ENCODE measurements at regions not wholly inside any gene's neighbourhood (a gene's known extent, or its start where the extent isn't known, plus 50 kb on each side); places are given as distances from the start of the nearest gene placed in this dataset.

GRCh38 chr13:32828711-32829110 is 187.5 kb upstream of the KL start:
- H3K27me3 ChIP-seq, result no peaks in the 10 kb centered on the region
- no peak for TF ChIP-seq CTCF (IDR thresholded peaks at IDR 0.05; ENCODE audit: low read depth, low read length)
- no peaks in the 10 kb centered on the region for H3K4me1 ChIP-seq
- no peaks in the 10 kb centered on the region for H3K9me3 ChIP-seq
- no peaks in the 10 kb centered on the region for H3K36me3 ChIP-seq
- DNase-seq, result no peak
- no peak overlapping the region for H3K4me3 ChIP-seq (ENCODE audit: low read depth, low read length)

- no peaks in the 10 kb centered on the region for H3K36me3 ChIP-seq
- TF ChIP-seq CTCF (IDR thresholded peaks at IDR 0.05; ENCODE audit: low read depth, low read length), result no peak
- no peaks in the 10 kb centered on the region for H3K4me1 ChIP-seq
- H3K9me3 ChIP-seq, result no peaks in the 10 kb centered on the region
- H3K4me3 ChIP-seq (ENCODE audit: low read depth, low read length), result no peak overlapping the region
- no peak for DNase-seq
- no peaks in the 10 kb centered on the region for H3K27me3 ChIP-seq
Observed at GRCh38 chr13:32829269-32829668, 187.0 kb upstream of the KL start.

GRCh38 chr13:32829676-32830335 is 186.4 kb upstream of the KL start:
- Histone ChIP-seq H3K4me3 (ENCODE audit: low read depth, low read length) (no peak overlapping the region), H3K27me3 (no peaks in the 10 kb centered on the region), H3K4me1 (no peaks in the 10 kb centered on the region), H3K9me3 (no peaks in the 10 kb centered on the region), H3K36me3 (no peaks in the 10 kb centered on the region)
- DNase-seq, result no peak
- no peak for TF ChIP-seq CTCF (IDR thresholded peaks at IDR 0.05; ENCODE audit: low read depth, low read length)

- DNase-seq, result no peak
- no peaks in the 10 kb centered on the region for H3K27me3 ChIP-seq
- H3K36me3 ChIP-seq, result no peaks in the 10 kb centered on the region
- no peak for TF ChIP-seq CTCF (IDR thresholded peaks at IDR 0.05; ENCODE audit: low read depth, low read length)
- no peak overlapping the region for H3K4me3 ChIP-seq (ENCODE audit: low read depth, low read length)
- H3K9me3 ChIP-seq, result no peaks in the 10 kb centered on the region
- H3K4me1 ChIP-seq, result no peaks in the 10 kb centered on the region
Observed at GRCh38 chr13:32830336-32831031, 185.7 kb upstream of the KL start.

GRCh38 chr13:32837307-32837972 is 178.8 kb upstream of the KL start:
- no peak for DNase-seq
- TF ChIP-seq CTCF (IDR thresholded peaks at IDR 0.05; ENCODE audit: low read depth, low read length), result no peak
- no peak overlapping the region for H3K4me3 ChIP-seq (ENCODE audit: low read depth, low read length)
- H3K4me1 ChIP-seq, result no peaks in the 10 kb centered on the region
- no peaks in the 10 kb centered on the region for H3K36me3 ChIP-seq
- H3K9me3 ChIP-seq, result no peaks in the 10 kb centered on the region
- H3K27me3 ChIP-seq, result no peaks in the 10 kb centered on the region

Measured in BE2C (cell line).